Neural cell (in vitro differentiated cells): ENCODE measurements at regions not wholly inside any gene's neighbourhood (a gene's known extent, or its start where the extent isn't known, plus 50 kb on each side); places are given as distances from the start of the nearest gene placed in this dataset.

ENCODE experiments used
- H2AFZ ChIP-seq: fragments of 200-600, 300-800 bp; sonication (generic), shearing (Covaris generic); 2 replicates; pipeline ENCODE4 v1.6.0; 2014; ENCODE audit warnings: low read depth, mild to moderate bottlenecking, antibody characterized with exemption, low read length, moderate library complexity
- H3F3A ChIP-seq: fragments of 200-600 bp; shearing (Covaris generic); 2 replicates; pipeline ENCODE4 v1.6.1; 2016; ENCODE audit warnings: mild to moderate bottlenecking, moderate library complexity, mixed read lengths, antibody characterized with exemption, low read length; ENCODE audit not compliant: insufficient read depth, poor library complexity, severe bottlenecking
- H3K27ac ChIP-seq: fragments of 200-600, 300-800 bp; sonication (generic), shearing (Covaris generic); 2 replicates; pipeline ENCODE4 v1.5.1; 2014; ENCODE audit warnings: mild to moderate bottlenecking, low read length, moderate library complexity
- H3K27me3 ChIP-seq: fragments of 300-800, 200-600 bp; sonication (generic), shearing (Covaris generic); 2 replicates; pipeline ENCODE4 v1.6.0; 2014; ENCODE audit warnings: mild to moderate bottlenecking, low read depth, low read length, moderate library complexity; ENCODE audit not compliant: insufficient read depth
- H3K36me3 ChIP-seq: fragments of 300-800, 200-600 bp; sonication (generic), shearing (Covaris generic); 2 replicates; pipeline ENCODE4 v1.5.1; 2014; ENCODE audit warnings: mild to moderate bottlenecking, antibody characterized with exemption, low read length, moderate library complexity; ENCODE audit not compliant: insufficient read depth
- H3K4me2 ChIP-seq: fragments of 300-800, 200-600 bp; sonication (generic), shearing (Covaris generic); 2 replicates; pipeline ENCODE4 v1.6.0; 2014; ENCODE audit warnings: mild to moderate bottlenecking, low read length
- H3K4me3 ChIP-seq: fragments of 300-800, 200-600 bp; sonication (generic), shearing (Covaris generic); 2 replicates; pipeline ENCODE4 v1.5.1; 2014; ENCODE audit warnings: mild to moderate bottlenecking, low read length, moderate library complexity
- H3K79me2 ChIP-seq: fragments of 200-600 bp; shearing (Covaris generic); replicated peaks from 2 replicates; pipeline ENCODE4 v1.6.0; 2014; ENCODE audit warnings: mild to moderate bottlenecking, low read length, moderate library complexity; ENCODE audit not compliant: insufficient read depth
- H3K9ac ChIP-seq: fragments of 300-800, 200-600 bp; sonication (generic), shearing (Covaris generic); 2 replicates; pipeline ENCODE4 v1.6.1; 2016; ENCODE audit warnings: mild to moderate bottlenecking, low read length, mixed read lengths
- H3K9me2 ChIP-seq: fragments of 200-600 bp; shearing (Covaris generic); 2 replicates; pipeline ENCODE4 v1.6.1; 2016; ENCODE audit warnings: mild to moderate bottlenecking, low read length, mixed read lengths; ENCODE audit not compliant: insufficient read depth
- H3K9me3 ChIP-seq: fragments of 200-600, 300-800 bp; sonication (generic), shearing (Covaris generic); 2 replicates; pipeline ENCODE4 v1.6.1; 2016; ENCODE audit warnings: mild to moderate bottlenecking, mixed run types, low read length, moderate library complexity, mixed read lengths
- H4K20me1 ChIP-seq: fragments of 200-600 bp; shearing (Covaris generic); 2 replicates; pipeline ENCODE4 v1.6.1; 2016; ENCODE audit warnings: mild to moderate bottlenecking, mixed run types; ENCODE audit not compliant: insufficient read depth
- EP300 ChIP-seq: fragments of 450-650 bp; conservative IDR thresholded peaks from 2 replicates; pipeline ENCODE4 v1.6.1; 2014; ENCODE audit warnings: antibody characterized with exemption, mild to moderate bottlenecking, moderate library complexity; ENCODE audit not compliant: poor library complexity, severe bottlenecking
- EZH2 ChIP-seq: fragments of 200-600, 300-800 bp; shearing (Covaris generic), sonication (generic); IDR thresholded peaks from 2 replicates; pipeline ENCODE4 v1.6.1; 2014; ENCODE audit warnings: antibody characterized with exemption, low read length, borderline replicate concordance, mild to moderate bottlenecking; ENCODE audit not compliant: insufficient read depth, poor library complexity, severe bottlenecking
- MXI1 ChIP-seq: fragments of 450-650 bp; conservative IDR thresholded peaks from 2 replicates; pipeline ENCODE4 v1.6.1; 2014; ENCODE audit warnings: antibody characterized with exemption, mild to moderate bottlenecking; ENCODE audit not compliant: poor library complexity, severe bottlenecking
- POLR2AphosphoS5 ChIP-seq: IDR thresholded peaks from 2 replicates; pipeline ENCODE4 v1.6.1; 2012
- RAD21 ChIP-seq: fragments of 450-650 bp; conservative IDR thresholded peaks from 2 replicates; pipeline ENCODE4 v1.6.1; 2014; ENCODE audit warnings: antibody characterized with exemption, mild to moderate bottlenecking, moderate library complexity
- REST ChIP-seq: IDR thresholded peaks from 2 replicates; pipeline ENCODE4 v1.6.1; 2012; ENCODE audit warnings: borderline replicate concordance
- TAF1 ChIP-seq: IDR thresholded peaks from 2 replicates; pipeline ENCODE4 v1.6.1; 2012; ENCODE audit warnings: low read depth
- TF ChIP-seq, protein P1 (sequence below): fragments of 450-650 bp; IDR thresholded peaks from 2 replicates; pipeline ENCODE4 v1.5.1; 2014; ENCODE audit warnings: antibody characterized with exemption, mild to moderate bottlenecking, moderate library complexity; ENCODE audit not compliant: poor library complexity, severe bottlenecking

- Histone ChIP-seq H3K9me2 (no peaks in the 10 kb centered on the region), H3K36me3 (no peaks in the 10 kb centered on the region), H2AFZ (no peak overlapping the region), H3K9me3 (no peaks in the 10 kb centered on the region), H4K20me1 (no peaks in the 10 kb centered on the region), H3K9ac (no peak overlapping the region), H3K27ac (no peak overlapping the region), H3K4me3 (no peak overlapping the region), H3F3A (no peaks in the 10 kb centered on the region), H3K4me2 (no peak overlapping the region), H3K79me2 (no peaks in the 10 kb centered on the region), H3K27me3 (no peaks in the 10 kb centered on the region)
- TF ChIP-seq EP300 (no peak), MXI1 (no peak), POLR2AphosphoS5 (no peak), EZH2 (no peak), TAF1 (no peak), REST (no peak)
- TF ChIP-seq, protein P1, sequence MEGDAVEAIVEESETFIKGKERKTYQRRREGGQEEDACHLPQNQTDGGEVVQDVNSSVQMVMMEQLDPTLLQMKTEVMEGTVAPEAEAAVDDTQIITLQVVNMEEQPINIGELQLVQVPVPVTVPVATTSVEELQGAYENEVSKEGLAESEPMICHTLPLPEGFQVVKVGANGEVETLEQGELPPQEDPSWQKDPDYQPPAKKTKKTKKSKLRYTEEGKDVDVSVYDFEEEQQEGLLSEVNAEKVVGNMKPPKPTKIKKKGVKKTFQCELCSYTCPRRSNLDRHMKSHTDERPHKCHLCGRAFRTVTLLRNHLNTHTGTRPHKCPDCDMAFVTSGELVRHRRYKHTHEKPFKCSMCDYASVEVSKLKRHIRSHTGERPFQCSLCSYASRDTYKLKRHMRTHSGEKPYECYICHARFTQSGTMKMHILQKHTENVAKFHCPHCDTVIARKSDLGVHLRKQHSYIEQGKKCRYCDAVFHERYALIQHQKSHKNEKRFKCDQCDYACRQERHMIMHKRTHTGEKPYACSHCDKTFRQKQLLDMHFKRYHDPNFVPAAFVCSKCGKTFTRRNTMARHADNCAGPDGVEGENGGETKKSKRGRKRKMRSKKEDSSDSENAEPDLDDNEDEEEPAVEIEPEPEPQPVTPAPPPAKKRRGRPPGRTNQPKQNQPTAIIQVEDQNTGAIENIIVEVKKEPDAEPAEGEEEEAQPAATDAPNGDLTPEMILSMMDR, result no peak
Measured at GRCh38 chr2:12835733-12836132, 119.0 kb downstream of the TRIB2 start.

DNA sequence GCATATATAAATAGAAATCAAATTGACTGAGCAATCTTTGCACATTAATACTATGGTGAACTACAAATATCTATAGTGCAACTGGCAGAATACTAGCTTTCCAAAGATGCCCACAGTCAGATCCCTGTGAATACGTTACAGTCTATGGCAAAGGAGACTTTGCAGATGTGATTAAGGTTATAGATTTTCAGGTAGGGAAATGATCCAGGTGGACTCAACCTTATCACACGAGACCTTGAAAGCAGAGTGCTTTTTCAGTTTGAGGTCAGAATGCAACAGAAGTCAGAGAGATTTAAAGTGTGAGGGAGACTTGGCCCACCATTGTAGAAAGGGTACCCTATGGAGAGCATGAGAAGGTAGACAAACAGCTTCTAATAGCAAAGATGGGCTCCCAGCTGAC lies 122.6 kb downstream of the TRIB2 start:
- H2AFZ ChIP-seq, result no peak overlapping the region
- no peaks in the 10 kb centered on the region for H3K27me3 ChIP-seq
- H3K79me2 ChIP-seq, result no peaks in the 10 kb centered on the region
- no peak overlapping the region for H3K9ac ChIP-seq
- no peaks in the 10 kb centered on the region for H3K9me2 ChIP-seq
- no peaks in the 10 kb centered on the region for H3K9me3 ChIP-seq
- no peaks in the 10 kb centered on the region for H4K20me1 ChIP-seq
- no peak overlapping the region for H3K4me2 ChIP-seq
- no peaks in the 10 kb centered on the region for H3F3A ChIP-seq
- TF ChIP-seq REST, result no peak
- no peak for TF ChIP-seq EZH2
- no peak for TF ChIP-seq MXI1
- no peak for TF ChIP-seq RAD21
- no peak for TF ChIP-seq POLR2AphosphoS5
- H3K4me3 ChIP-seq, result no peak overlapping the region
- no peaks in the 10 kb centered on the region for H3K36me3 ChIP-seq
- H3K27ac ChIP-seq, result no peak overlapping the region
